Endodermal cell (in vitro differentiated cells): ENCODE measurements at regions not wholly inside any gene's neighbourhood (a gene's known extent, or its start where the extent isn't known, plus 50 kb on each side); places are given as distances from the start of the nearest gene placed in this dataset.

Source experiments
- DNase-seq: peaks from one replicate; pipeline ENCODE4 v3.0.0-alpha.2; 2017
- H3K27ac ChIP-seq: 2 replicates; pipeline ENCODE4 v1.5.1; 2013; ENCODE audit warnings: mild to moderate bottlenecking, low read depth, low read length, moderate library complexity
- H3K27me3 ChIP-seq: 2 replicates; pipeline ENCODE4 v1.6.1; 2013; ENCODE audit warnings: mild to moderate bottlenecking, low read length, moderate library complexity; ENCODE audit not compliant: insufficient read depth, control insufficient read depth, poor library complexity, severe bottlenecking
- H3K36me3 ChIP-seq: 2 replicates; pipeline ENCODE4 v1.7.0; 2013; ENCODE audit warnings: mild to moderate bottlenecking, low read length, moderate library complexity; ENCODE audit not compliant: control insufficient read depth, insufficient read depth
- H3K4me1 ChIP-seq: one replicate; pipeline ENCODE4 v1.7.0; 2013; ENCODE audit warnings: low read length; ENCODE audit not compliant: control insufficient read depth, insufficient read depth
- H3K4me3 ChIP-seq: 2 replicates; pipeline ENCODE4 v1.5.1; 2013; ENCODE audit warnings: mild to moderate bottlenecking, low read length, moderate library complexity
- H3K9ac ChIP-seq: 2 replicates; pipeline ENCODE4 v1.6.1; 2013; ENCODE audit warnings: mild to moderate bottlenecking, low read length, moderate library complexity; ENCODE audit not compliant: poor library complexity, severe bottlenecking; ENCODE audit errors: extremely low read depth
- H3K9me3 ChIP-seq: 2 replicates; pipeline ENCODE4 v1.6.1; 2013; ENCODE audit warnings: mild to moderate bottlenecking, low read length, moderate library complexity; ENCODE audit not compliant: control insufficient read depth
- H3K27ac Mint-ChIP-seq: 2 replicates; pipeline ENCODE4 v1.8.0; 2020; ENCODE audit warnings: mixed read lengths
- H3K27me3 Mint-ChIP-seq: 2 replicates; pipeline ENCODE4 v1.8.0; 2021; ENCODE audit warnings: mild to moderate bottlenecking, mixed read lengths; ENCODE audit not compliant: insufficient read depth
- H3K36me3 Mint-ChIP-seq: 2 replicates; pipeline ENCODE4 v1.8.0; 2020; ENCODE audit warnings: low read depth, mixed read lengths
- H3K4me1 Mint-ChIP-seq: 2 replicates; pipeline ENCODE4 v1.8.0; 2020; ENCODE audit warnings: mixed read lengths
- H3K4me3 Mint-ChIP-seq: 2 replicates; pipeline ENCODE4 v1.8.0; 2020; ENCODE audit warnings: mild to moderate bottlenecking, moderate library complexity, mixed read lengths
- H3K9me3 Mint-ChIP-seq: 2 replicates; pipeline ENCODE4 v1.8.0; 2020; ENCODE audit warnings: mild to moderate bottlenecking, mixed read lengths
- CTCF ChIP-seq: fragments of 200-600 bp; sonication (generic); conservative IDR thresholded peaks from 2 replicates; pipeline ENCODE4 v1.5.0; 2021; ENCODE audit warnings: antibody characterized with exemption, mild to moderate bottlenecking
- WGBS, 2 experiments: methylation state at CpG; one replicate each; pipeline versions ENCODE4 v1.1.5 to v1.1.7; 2013; ENCODE audit warnings: missing lambda C conversion rate in 2 of 2, mixed read lengths in 1 of 2; ENCODE audit not compliant: insufficient coverage in 1 of 2, insufficient read length in 1 of 2; 5-methylcytosine and 5-hydroxymethylcytosine counted together

- no peaks in the 10 kb centered on the region for H3K27me3 ChIP-seq
- H3K4me1 ChIP-seq = peaks cover 7% of the 10 kb centered on the region
- peaks cover 30% of the 10 kb centered on the region for H3K4me1 Mint-ChIP-seq
- no peak overlapping the region for H3K27ac ChIP-seq
- H3K9me3 Mint-ChIP-seq = no peaks in the 10 kb centered on the region
- no peaks in the 10 kb centered on the region for H3K36me3 ChIP-seq
- H3K36me3 Mint-ChIP-seq = no peaks in the 10 kb centered on the region
- no peak for TF ChIP-seq CTCF
- 91 to 94% methylated on average over 6 to 7 of the region's 7 CpGs for WGBS, 2 experiments
- H3K4me3 Mint-ChIP-seq = no peak overlapping the region
- H3K27me3 Mint-ChIP-seq = no peaks in the 10 kb centered on the region
- no peaks in the 10 kb centered on the region for H3K9me3 ChIP-seq
- H3K27ac Mint-ChIP-seq = no peak overlapping the region
- no peak overlapping the region for H3K4me3 ChIP-seq
- H3K9ac ChIP-seq = no peak overlapping the region
- no peak for DNase-seq
These were observed 136.1 kb downstream of the RWDD3 start for GRCh38 chr1:95369985-95370690.

- DNase-seq = no peak
- no peak overlapping the region for H3K27ac Mint-ChIP-seq
- WGBS, 2 experiments = 94 to 97% methylated on average over 9 to 13 of the region's 13 CpGs
These were observed 136.9 kb downstream of the RWDD3 start for GRCh38 chr1:95370691-95371562.

More at GRCh38 chr1:95370691-95371562, 136.9 kb downstream of the RWDD3 start:
- Histone ChIP-seq H3K4me1 (peaks cover 7% of the 10 kb centered on the region), H3K36me3 (no peaks in the 10 kb centered on the region), H3K27me3 (no peaks in the 10 kb centered on the region), H3K9ac (no peak overlapping the region), H3K4me3 (no peak overlapping the region), H3K27ac (no peak overlapping the region), H3K9me3 (no peaks in the 10 kb centered on the region)
- Mint-ChIP-seq H3K9me3 (no peaks in the 10 kb centered on the region), H3K27me3 (no peaks in the 10 kb centered on the region), H3K36me3 (no peaks in the 10 kb centered on the region), H3K4me1 (peaks cover 28% of the 10 kb centered on the region), H3K4me3 (no peak overlapping the region)
- TF ChIP-seq CTCF = no peak
